ENCODE measurements at regions not wholly inside any gene's neighbourhood (a gene's known extent, or its start where the extent isn't known, plus 50 kb on each side); places are given as distances from the start of the nearest gene placed in this dataset.
A peak's percentile ranks its signal among the peaks of the same experiment; 100 is the strongest.

GRCh38 chr9:87100001-87100400, 152.7 kb upstream of the GAS1 start:
- Mint-ChIP-seq H3K4me1 (ENCODE audit: unreplicated experiment) (peaks cover 13% of the 10 kb centered on the region), H3K27me3 (ENCODE audit: unreplicated experiment) (no peaks in the 10 kb centered on the region), H3K36me3 (ENCODE audit: unreplicated experiment) (peaks cover 2% of the 10 kb centered on the region), H3K27ac (ENCODE audit: unreplicated experiment) (no peak overlapping the region), H3K4me3 (ENCODE audit: unreplicated experiment) (no peak overlapping the region), H3K9me3 (ENCODE audit: unreplicated experiment) (no peaks in the 10 kb centered on the region)
- no peak for DNase-seq (ENCODE audit: extremely low spot score, unreplicated experiment)
- TF ChIP-seq, protein P1, sequence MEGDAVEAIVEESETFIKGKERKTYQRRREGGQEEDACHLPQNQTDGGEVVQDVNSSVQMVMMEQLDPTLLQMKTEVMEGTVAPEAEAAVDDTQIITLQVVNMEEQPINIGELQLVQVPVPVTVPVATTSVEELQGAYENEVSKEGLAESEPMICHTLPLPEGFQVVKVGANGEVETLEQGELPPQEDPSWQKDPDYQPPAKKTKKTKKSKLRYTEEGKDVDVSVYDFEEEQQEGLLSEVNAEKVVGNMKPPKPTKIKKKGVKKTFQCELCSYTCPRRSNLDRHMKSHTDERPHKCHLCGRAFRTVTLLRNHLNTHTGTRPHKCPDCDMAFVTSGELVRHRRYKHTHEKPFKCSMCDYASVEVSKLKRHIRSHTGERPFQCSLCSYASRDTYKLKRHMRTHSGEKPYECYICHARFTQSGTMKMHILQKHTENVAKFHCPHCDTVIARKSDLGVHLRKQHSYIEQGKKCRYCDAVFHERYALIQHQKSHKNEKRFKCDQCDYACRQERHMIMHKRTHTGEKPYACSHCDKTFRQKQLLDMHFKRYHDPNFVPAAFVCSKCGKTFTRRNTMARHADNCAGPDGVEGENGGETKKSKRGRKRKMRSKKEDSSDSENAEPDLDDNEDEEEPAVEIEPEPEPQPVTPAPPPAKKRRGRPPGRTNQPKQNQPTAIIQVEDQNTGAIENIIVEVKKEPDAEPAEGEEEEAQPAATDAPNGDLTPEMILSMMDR (IDR thresholded peaks at IDR 0.05), result no peak

GRCh38 chr9:87102126-87102525, 154.8 kb upstream of the GAS1 start:
- Mint-ChIP-seq H3K27me3 (ENCODE audit: unreplicated experiment) (no peaks in the 10 kb centered on the region), H3K9me3 (ENCODE audit: unreplicated experiment) (no peaks in the 10 kb centered on the region), H3K4me3 (ENCODE audit: unreplicated experiment) (no peak overlapping the region), H3K27ac (ENCODE audit: unreplicated experiment) (no peak overlapping the region), H3K36me3 (ENCODE audit: unreplicated experiment) (peaks cover 2% of the 10 kb centered on the region), H3K4me1 (ENCODE audit: unreplicated experiment) (peaks cover 31% of the 10 kb centered on the region)
- TF ChIP-seq, protein P1 (IDR thresholded peaks at IDR 0.05), result no peak
- DNase-seq (ENCODE audit: extremely low spot score, unreplicated experiment), result no peak

DNA sequence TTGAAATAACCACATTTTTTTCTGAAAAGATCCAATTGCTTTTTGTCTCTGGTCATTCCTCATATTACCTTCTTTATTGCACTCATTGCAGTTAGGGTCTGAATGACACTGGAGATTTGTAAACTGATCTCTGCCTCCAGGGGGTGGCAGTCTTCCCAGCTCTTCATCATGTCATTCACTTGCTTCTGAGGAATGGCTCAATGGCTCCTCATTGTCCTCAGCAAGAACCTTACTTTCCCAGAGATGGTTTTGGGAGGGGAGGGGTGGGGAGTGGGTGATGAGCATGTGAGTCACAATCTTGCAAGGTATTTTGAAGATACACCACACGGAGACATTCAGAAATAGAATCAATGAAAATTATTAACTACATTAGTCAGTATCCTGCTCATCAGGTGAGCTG, 159.8 kb upstream of the GAS1 start:
- no peaks in the 10 kb centered on the region for H3K9me3 Mint-ChIP-seq (ENCODE audit: unreplicated experiment)
- no peaks in the 10 kb centered on the region for H3K27me3 Mint-ChIP-seq (ENCODE audit: unreplicated experiment)
- H3K36me3 Mint-ChIP-seq (ENCODE audit: unreplicated experiment), result peaks cover 4% of the 10 kb centered on the region
- TF ChIP-seq, protein P1 (IDR thresholded peaks at IDR 0.05), result no peak
- H3K27ac Mint-ChIP-seq (ENCODE audit: unreplicated experiment), result peak overlapping the region; percentile 18
- no peak overlapping the region for H3K4me3 Mint-ChIP-seq (ENCODE audit: unreplicated experiment)
- no peak for DNase-seq (ENCODE audit: extremely low spot score, unreplicated experiment)
- peaks cover 54% of the 10 kb centered on the region for H3K4me1 Mint-ChIP-seq (ENCODE audit: unreplicated experiment)

GRCh38 chr9:87108661-87109060, 161.4 kb upstream of the GAS1 start:
- Mint-ChIP-seq H3K36me3 (ENCODE audit: unreplicated experiment) (peaks cover 2% of the 10 kb centered on the region), H3K4me1 (ENCODE audit: unreplicated experiment) (peaks cover 65% of the 10 kb centered on the region), H3K4me3 (ENCODE audit: unreplicated experiment) (no peak overlapping the region), H3K27me3 (ENCODE audit: unreplicated experiment) (no peaks in the 10 kb centered on the region), H3K9me3 (ENCODE audit: unreplicated experiment) (no peaks in the 10 kb centered on the region), H3K27ac (ENCODE audit: unreplicated experiment) (peak overlapping the region; percentile 96)
- TF ChIP-seq, protein P1 (IDR thresholded peaks at IDR 0.05), result no peak
- no peak for DNase-seq (ENCODE audit: extremely low spot score, unreplicated experiment)

- H3K4me3 Mint-ChIP-seq (ENCODE audit: unreplicated experiment), result peak overlapping the region; percentile 23
- TF ChIP-seq, protein P1 (IDR thresholded peaks at IDR 0.05), result no peak
- peaks cover 2% of the 10 kb centered on the region for H3K36me3 Mint-ChIP-seq (ENCODE audit: unreplicated experiment)
- H3K27me3 Mint-ChIP-seq (ENCODE audit: unreplicated experiment), result no peaks in the 10 kb centered on the region
- DNase-seq (ENCODE audit: extremely low spot score, unreplicated experiment), result no peak
- no peaks in the 10 kb centered on the region for H3K9me3 Mint-ChIP-seq (ENCODE audit: unreplicated experiment)
- peaks cover 69% of the 10 kb centered on the region for H3K4me1 Mint-ChIP-seq (ENCODE audit: unreplicated experiment)
- H3K27ac Mint-ChIP-seq (ENCODE audit: unreplicated experiment), result peak overlapping the region; percentile 96
These were observed 161.9 kb upstream of the GAS1 start for GRCh38 chr9:87109231-87109631.
